ENCODE measurements at regions not wholly inside any gene's neighbourhood (a gene's known extent, or its start where the extent isn't known, plus 50 kb on each side); places are given as distances from the start of the nearest gene placed in this dataset.

- Histone ChIP-seq H3K27me3 (ENCODE audit: insufficient read depth, low read length) (no peaks in the 10 kb centered on the region), H3K9me3 (ENCODE audit: insufficient read depth, low read depth, low read length) (no peaks in the 10 kb centered on the region), H3K9ac (ENCODE audit: low read depth, low read length) (no peak overlapping the region), H3K36me3 (ENCODE audit: insufficient read depth, low read depth, low read length) (no peaks in the 10 kb centered on the region), H3K4me1 (ENCODE audit: insufficient read depth, low read length) (no peaks in the 10 kb centered on the region), H3K4me3 (ENCODE audit: low read length) (no peak overlapping the region), H3K27ac (ENCODE audit: low read length) (no peak overlapping the region)
Observed at GRCh38 chr13:67614579-67614978, 384.4 kb upstream of the PCDH9 start.

- H3K9me3 ChIP-seq (ENCODE audit: insufficient read depth, low read depth, low read length) = no peaks in the 10 kb centered on the region
- H3K9ac ChIP-seq (ENCODE audit: low read depth, low read length) = no peak overlapping the region
- H3K4me1 ChIP-seq (ENCODE audit: insufficient read depth, low read length) = no peaks in the 10 kb centered on the region
- no peak overlapping the region for H3K27ac ChIP-seq (ENCODE audit: low read length)
- no peak overlapping the region for H3K4me3 ChIP-seq (ENCODE audit: low read length)
- H3K36me3 ChIP-seq (ENCODE audit: insufficient read depth, low read depth, low read length) = no peaks in the 10 kb centered on the region
- no peaks in the 10 kb centered on the region for H3K27me3 ChIP-seq (ENCODE audit: insufficient read depth, low read length)
Observed at GRCh38 chr13:67614013-67614412, 383.9 kb upstream of the PCDH9 start.

- Histone ChIP-seq H3K27me3 (ENCODE audit: insufficient read depth, low read length) (no peaks in the 10 kb centered on the region), H3K4me1 (ENCODE audit: insufficient read depth, low read length) (no peaks in the 10 kb centered on the region), H3K27ac (ENCODE audit: low read length) (no peak overlapping the region), H3K36me3 (ENCODE audit: insufficient read depth, low read depth, low read length) (no peaks in the 10 kb centered on the region), H3K4me3 (ENCODE audit: low read length) (no peak overlapping the region), H3K9ac (ENCODE audit: low read depth, low read length) (no peak overlapping the region), H3K9me3 (ENCODE audit: insufficient read depth, low read depth, low read length) (no peaks in the 10 kb centered on the region)
Observed at GRCh38 chr13:67588607-67589006, 358.5 kb upstream of the PCDH9 start.

GRCh38 chr13:67577361-67577760, 347.2 kb upstream of the PCDH9 start:
- no peak overlapping the region for H3K9ac ChIP-seq (ENCODE audit: low read depth, low read length)
- H3K27ac ChIP-seq (ENCODE audit: low read length) = no peak overlapping the region
- H3K4me3 ChIP-seq (ENCODE audit: low read length) = no peak overlapping the region
- H3K4me1 ChIP-seq (ENCODE audit: insufficient read depth, low read length) = no peaks in the 10 kb centered on the region
- H3K27me3 ChIP-seq (ENCODE audit: insufficient read depth, low read length) = no peaks in the 10 kb centered on the region
- H3K9me3 ChIP-seq (ENCODE audit: insufficient read depth, low read depth, low read length) = no peaks in the 10 kb centered on the region
- H3K36me3 ChIP-seq (ENCODE audit: insufficient read depth, low read depth, low read length) = no peaks in the 10 kb centered on the region

GRCh38 chr13:67574320-67575233, 344.4 kb upstream of the PCDH9 start:
- Histone ChIP-seq H3K9me3 (ENCODE audit: insufficient read depth, low read depth, low read length) (no peaks in the 10 kb centered on the region), H3K36me3 (ENCODE audit: insufficient read depth, low read depth, low read length) (no peaks in the 10 kb centered on the region), H3K27ac (ENCODE audit: low read length) (no peak overlapping the region), H3K4me1 (ENCODE audit: insufficient read depth, low read length) (no peaks in the 10 kb centered on the region), H3K27me3 (ENCODE audit: insufficient read depth, low read length) (no peaks in the 10 kb centered on the region), H3K9ac (ENCODE audit: low read depth, low read length) (no peak overlapping the region), H3K4me3 (ENCODE audit: low read length) (no peak overlapping the region)

- no peak overlapping the region for H3K9ac ChIP-seq (ENCODE audit: low read depth, low read length)
- H3K27me3 ChIP-seq (ENCODE audit: insufficient read depth, low read length) = no peaks in the 10 kb centered on the region
- no peaks in the 10 kb centered on the region for H3K36me3 ChIP-seq (ENCODE audit: insufficient read depth, low read depth, low read length)
- H3K9me3 ChIP-seq (ENCODE audit: insufficient read depth, low read depth, low read length) = no peaks in the 10 kb centered on the region
- H3K4me3 ChIP-seq (ENCODE audit: low read length) = no peak overlapping the region
- no peak overlapping the region for H3K27ac ChIP-seq (ENCODE audit: low read length)
- no peaks in the 10 kb centered on the region for H3K4me1 ChIP-seq (ENCODE audit: insufficient read depth, low read length)
Observed at GRCh38 chr13:67568205-67568604, 338.1 kb upstream of the PCDH9 start.

- Histone ChIP-seq H3K27me3 (ENCODE audit: insufficient read depth, low read length) (no peaks in the 10 kb centered on the region), H3K9ac (ENCODE audit: low read depth, low read length) (no peak overlapping the region), H3K4me1 (ENCODE audit: insufficient read depth, low read length) (no peaks in the 10 kb centered on the region), H3K4me3 (ENCODE audit: low read length) (no peak overlapping the region), H3K27ac (ENCODE audit: low read length) (no peak overlapping the region), H3K9me3 (ENCODE audit: insufficient read depth, low read depth, low read length) (peaks cover 14% of the 10 kb centered on the region; the same call in 1 of the 2 replicates), H3K36me3 (ENCODE audit: insufficient read depth, low read depth, low read length) (no peaks in the 10 kb centered on the region)
Observed at GRCh38 chr13:67557642-67558241, 327.6 kb upstream of the PCDH9 start.

- no peaks in the 10 kb centered on the region for H3K27me3 ChIP-seq (ENCODE audit: insufficient read depth, low read length)
- no peak overlapping the region for H3K4me3 ChIP-seq (ENCODE audit: low read length)
- H3K9ac ChIP-seq (ENCODE audit: low read depth, low read length) = no peak overlapping the region
- no peaks in the 10 kb centered on the region for H3K4me1 ChIP-seq (ENCODE audit: insufficient read depth, low read length)
- peaks cover 14% of the 10 kb centered on the region; the same call in 1 of the 2 replicates for H3K9me3 ChIP-seq (ENCODE audit: insufficient read depth, low read depth, low read length)
- no peaks in the 10 kb centered on the region for H3K36me3 ChIP-seq (ENCODE audit: insufficient read depth, low read depth, low read length)
- no peak overlapping the region for H3K27ac ChIP-seq (ENCODE audit: low read length)
Observed at GRCh38 chr13:67557118-67557517, 327.0 kb upstream of the PCDH9 start.

GRCh38 chr13:67554746-67555452, 324.8 kb upstream of the PCDH9 start:
- H3K9me3 ChIP-seq (ENCODE audit: insufficient read depth, low read depth, low read length) = peaks cover 14% of the 10 kb centered on the region; the same call in 1 of the 2 replicates
- no peaks in the 10 kb centered on the region for H3K27me3 ChIP-seq (ENCODE audit: insufficient read depth, low read length)
- no peaks in the 10 kb centered on the region for H3K4me1 ChIP-seq (ENCODE audit: insufficient read depth, low read length)
- no peaks in the 10 kb centered on the region for H3K36me3 ChIP-seq (ENCODE audit: insufficient read depth, low read depth, low read length)
- H3K4me3 ChIP-seq (ENCODE audit: low read length) = no peak overlapping the region
- H3K27ac ChIP-seq (ENCODE audit: low read length) = no peak overlapping the region
- no peak overlapping the region for H3K9ac ChIP-seq (ENCODE audit: low read depth, low read length)

GRCh38 chr13:67554286-67554685, 324.1 kb upstream of the PCDH9 start:
- H3K9ac ChIP-seq (ENCODE audit: low read depth, low read length) = no peak overlapping the region
- H3K4me1 ChIP-seq (ENCODE audit: insufficient read depth, low read length) = no peaks in the 10 kb centered on the region
- H3K4me3 ChIP-seq (ENCODE audit: low read length) = no peak overlapping the region
- H3K36me3 ChIP-seq (ENCODE audit: insufficient read depth, low read depth, low read length) = no peaks in the 10 kb centered on the region
- H3K9me3 ChIP-seq (ENCODE audit: insufficient read depth, low read depth, low read length) = peaks cover 14% of the 10 kb centered on the region; the same call in 1 of the 2 replicates
- no peaks in the 10 kb centered on the region for H3K27me3 ChIP-seq (ENCODE audit: insufficient read depth, low read length)
- no peak overlapping the region for H3K27ac ChIP-seq (ENCODE audit: low read length)

- no peaks in the 10 kb centered on the region for H3K9me3 ChIP-seq (ENCODE audit: insufficient read depth, low read depth, low read length)
- H3K27me3 ChIP-seq (ENCODE audit: insufficient read depth, low read length) = no peaks in the 10 kb centered on the region
- no peak overlapping the region for H3K4me3 ChIP-seq (ENCODE audit: low read length)
- no peaks in the 10 kb centered on the region; the same call in 1 of the 2 replicates for H3K4me1 ChIP-seq (ENCODE audit: insufficient read depth, low read length)
- H3K9ac ChIP-seq (ENCODE audit: low read depth, low read length) = no peak overlapping the region
- no peak overlapping the region for H3K27ac ChIP-seq (ENCODE audit: low read length)
- H3K36me3 ChIP-seq (ENCODE audit: insufficient read depth, low read depth, low read length) = no peaks in the 10 kb centered on the region
Observed at GRCh38 chr13:67549331-67549730, 319.2 kb upstream of the PCDH9 start.
